GM12874 (cell line): ENCODE measurements at regions not wholly inside any gene's neighbourhood (a gene's known extent, or its start where the extent isn't known, plus 50 kb on each side); places are given as distances from the start of the nearest gene placed in this dataset.

Experiments used
- TF ChIP-seq, protein P1 (sequence below): IDR thresholded peaks from 2 replicates; pipeline ENCODE4 v1.5.1; 2011; ENCODE audit warnings: low read depth, mild to moderate bottlenecking, control low read depth, low read length, moderate library complexity; ENCODE audit not compliant: insufficient read depth

DNA sequence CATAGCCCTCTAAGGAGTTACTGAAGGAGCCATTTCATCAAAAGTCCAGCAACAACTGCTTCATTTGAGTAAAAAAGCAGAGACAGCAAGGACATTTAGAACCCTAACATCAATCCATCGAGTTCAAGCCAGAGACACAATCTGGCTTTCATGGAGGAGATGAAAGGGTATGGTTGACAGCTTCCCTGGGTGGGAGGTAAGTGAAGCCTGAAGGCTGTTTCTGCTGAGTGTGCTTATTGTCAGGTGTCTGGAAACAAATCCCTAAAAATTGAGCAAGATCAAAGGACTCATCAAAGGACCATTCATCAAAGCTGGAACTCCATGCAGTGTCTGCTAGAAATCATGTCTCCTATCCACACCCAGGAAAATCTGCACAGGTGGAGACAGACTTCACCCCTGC is 104.4 kb upstream of the CCDC196 start:
- TF ChIP-seq, protein P1, sequence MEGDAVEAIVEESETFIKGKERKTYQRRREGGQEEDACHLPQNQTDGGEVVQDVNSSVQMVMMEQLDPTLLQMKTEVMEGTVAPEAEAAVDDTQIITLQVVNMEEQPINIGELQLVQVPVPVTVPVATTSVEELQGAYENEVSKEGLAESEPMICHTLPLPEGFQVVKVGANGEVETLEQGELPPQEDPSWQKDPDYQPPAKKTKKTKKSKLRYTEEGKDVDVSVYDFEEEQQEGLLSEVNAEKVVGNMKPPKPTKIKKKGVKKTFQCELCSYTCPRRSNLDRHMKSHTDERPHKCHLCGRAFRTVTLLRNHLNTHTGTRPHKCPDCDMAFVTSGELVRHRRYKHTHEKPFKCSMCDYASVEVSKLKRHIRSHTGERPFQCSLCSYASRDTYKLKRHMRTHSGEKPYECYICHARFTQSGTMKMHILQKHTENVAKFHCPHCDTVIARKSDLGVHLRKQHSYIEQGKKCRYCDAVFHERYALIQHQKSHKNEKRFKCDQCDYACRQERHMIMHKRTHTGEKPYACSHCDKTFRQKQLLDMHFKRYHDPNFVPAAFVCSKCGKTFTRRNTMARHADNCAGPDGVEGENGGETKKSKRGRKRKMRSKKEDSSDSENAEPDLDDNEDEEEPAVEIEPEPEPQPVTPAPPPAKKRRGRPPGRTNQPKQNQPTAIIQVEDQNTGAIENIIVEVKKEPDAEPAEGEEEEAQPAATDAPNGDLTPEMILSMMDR: no peak

GRCh38 chr14:66383257-66383656 is 102.9 kb upstream of the CCDC196 start:
- TF ChIP-seq, protein P1: no peak

DNA sequence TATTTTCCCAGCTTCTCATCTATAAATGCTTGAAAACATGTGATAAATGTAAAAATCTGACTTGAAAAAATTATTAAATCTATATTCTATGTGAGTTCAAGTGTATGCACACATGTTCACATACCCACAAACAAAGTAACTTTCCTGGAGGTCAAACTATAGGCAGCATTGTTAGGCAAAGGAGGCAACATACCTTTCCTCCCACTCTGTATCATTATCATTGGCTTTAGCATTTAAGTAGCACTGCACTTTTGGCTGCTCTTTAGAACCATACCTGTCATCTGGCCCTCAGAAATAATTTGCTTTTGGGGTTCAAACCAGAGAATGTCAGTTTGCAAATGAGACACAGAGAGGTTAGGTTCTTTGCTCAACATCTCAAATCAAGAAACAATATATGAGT is 102.4 kb upstream of the CCDC196 start:
- TF ChIP-seq, protein P1: no peak

- TF ChIP-seq, protein P1: no peak
Observed at GRCh38 chr14:66388516-66388915, 97.7 kb upstream of the CCDC196 start.

DNA sequence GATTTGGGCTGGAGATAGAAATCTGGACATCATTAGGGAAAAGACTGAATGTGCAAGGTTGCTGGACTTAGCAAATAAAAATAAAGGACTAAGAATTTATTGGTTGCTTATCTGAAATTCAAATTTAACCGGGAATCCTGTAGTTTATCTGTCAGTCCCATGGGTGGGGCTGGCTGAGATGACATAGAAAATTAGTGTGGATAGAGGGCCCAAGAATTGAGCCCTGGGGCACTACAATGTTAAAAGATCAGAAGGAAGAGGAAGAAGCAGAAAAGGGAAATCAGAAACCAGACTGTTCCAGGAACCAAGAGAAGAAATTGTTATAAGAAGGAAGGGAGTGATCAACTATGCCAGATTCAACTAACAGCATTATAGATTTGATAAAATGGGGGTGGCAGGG is 96.7 kb upstream of the CCDC196 start:
- TF ChIP-seq, protein P1: no peak

- TF ChIP-seq, protein P1: no peak
Observed at GRCh38 chr14:66395300-66395699, 90.9 kb upstream of the CCDC196 start.

DNA sequence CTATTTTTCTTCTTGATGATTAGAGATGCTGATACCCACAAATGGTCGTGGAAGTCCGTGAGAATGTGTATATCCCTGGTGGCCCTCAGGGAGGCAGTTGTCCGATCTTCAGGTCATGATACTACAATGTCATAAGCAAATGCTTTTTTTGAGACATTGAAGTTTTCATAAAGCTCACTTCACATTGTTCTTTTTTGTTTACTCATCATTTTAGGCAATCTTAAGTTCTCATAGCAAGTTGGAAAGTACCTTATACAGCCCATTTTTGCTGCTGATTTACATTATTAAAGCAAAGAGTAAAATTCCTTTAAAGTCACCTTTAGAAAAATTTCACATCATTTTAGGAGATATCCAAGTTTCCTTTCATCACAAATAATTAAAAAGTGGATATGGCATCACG is 90.0 kb upstream of the CCDC196 start:
- TF ChIP-seq, protein P1: no peak

- TF ChIP-seq, protein P1: no peak
Observed at GRCh38 chr14:66398437-66398836, 87.7 kb upstream of the CCDC196 start.
